NT2/D1 (cell line): ENCODE measurements at regions not wholly inside any gene's neighbourhood (a gene's known extent, or its start where the extent isn't known, plus 50 kb on each side); places are given as distances from the start of the nearest gene placed in this dataset.

Experiments
- DNase-seq: peaks from one replicate; pipeline ENCODE4 v3.0.0-alpha.2; 2011; ENCODE audit warnings: low read depth, low spot score
- H3K27me3 ChIP-seq: 2 replicates; pipeline ENCODE4 v1.6.0; 2011; ENCODE audit warnings: mild to moderate bottlenecking; ENCODE audit not compliant: insufficient read length, insufficient read depth
- H3K36me3 ChIP-seq: 2 replicates; pipeline ENCODE4 v1.6.1; 2011; ENCODE audit warnings: mild to moderate bottlenecking, low read length, mixed read lengths; ENCODE audit not compliant: insufficient read depth, insufficient read length
- H3K4me1 ChIP-seq: 2 replicates; pipeline ENCODE4 v1.5.1; 2011; ENCODE audit not compliant: insufficient read depth, insufficient read length
- H3K4me3 ChIP-seq: 2 replicates; pipeline ENCODE4 v1.5.1; 2011; ENCODE audit warnings: low read depth; ENCODE audit not compliant: insufficient read length
- H3K9ac ChIP-seq: 2 replicates; pipeline ENCODE4 v1.6.0; 2011; ENCODE audit warnings: low read depth; ENCODE audit not compliant: insufficient read length
- H3K9me3 ChIP-seq: 2 replicates; pipeline ENCODE4 v1.5.1; 2011; ENCODE audit warnings: mild to moderate bottlenecking, low read length; ENCODE audit not compliant: insufficient read depth
- SUZ12 ChIP-seq: IDR thresholded peaks from 2 replicates; pipeline ENCODE4 v1.6.1; 2011; ENCODE audit not compliant: insufficient read length, insufficient read depth; ENCODE audit errors: extremely low read depth
- YY1 ChIP-seq: IDR thresholded peaks from 2 replicates; pipeline ENCODE4 v1.6.1; 2011; ENCODE audit not compliant: insufficient read length, insufficient read depth
- ZNF274 ChIP-seq: IDR thresholded peaks from 2 replicates; pipeline ENCODE4 v1.6.1; 2011; ENCODE audit warnings: mild to moderate bottlenecking, low read depth, low read length

- H3K36me3 ChIP-seq = no peaks in the 10 kb centered on the region
- no peak for DNase-seq
- no peaks in the 10 kb centered on the region for H3K27me3 ChIP-seq
- no peak overlapping the region for H3K9ac ChIP-seq
- H3K4me3 ChIP-seq = no peak overlapping the region
- H3K9me3 ChIP-seq = no peaks in the 10 kb centered on the region
- TF ChIP-seq SUZ12 = no peak
- TF ChIP-seq YY1 = no peak
- no peak for TF ChIP-seq ZNF274
- no peaks in the 10 kb centered on the region for H3K4me1 ChIP-seq
These were observed 190.3 kb upstream of the SEL1L start for GRCh38 chr14:81723956-81724355.

GRCh38 chr14:81727218-81727617, 193.6 kb upstream of the SEL1L start:
- H3K4me1 ChIP-seq = no peaks in the 10 kb centered on the region
- no peaks in the 10 kb centered on the region for H3K27me3 ChIP-seq
- no peak overlapping the region for H3K4me3 ChIP-seq
- no peaks in the 10 kb centered on the region for H3K9me3 ChIP-seq
- H3K36me3 ChIP-seq = no peaks in the 10 kb centered on the region
- H3K9ac ChIP-seq = no peak overlapping the region
- no peak for TF ChIP-seq ZNF274
- no peak for TF ChIP-seq SUZ12
- no peak for TF ChIP-seq YY1
- no peak for DNase-seq

GRCh38 chr14:81728447-81728846, 194.8 kb upstream of the SEL1L start:
- H3K4me1 ChIP-seq = no peaks in the 10 kb centered on the region
- no peaks in the 10 kb centered on the region for H3K9me3 ChIP-seq
- no peak overlapping the region for H3K9ac ChIP-seq
- no peak for TF ChIP-seq SUZ12
- TF ChIP-seq ZNF274 = no peak
- TF ChIP-seq YY1 = no peak
- no peaks in the 10 kb centered on the region for H3K36me3 ChIP-seq
- no peak overlapping the region for H3K4me3 ChIP-seq
- DNase-seq = no peak
- H3K27me3 ChIP-seq = no peaks in the 10 kb centered on the region

GRCh38 chr14:81729622-81730021, 196.0 kb upstream of the SEL1L start:
- Histone ChIP-seq H3K9ac (no peak overlapping the region), H3K9me3 (no peaks in the 10 kb centered on the region), H3K36me3 (no peaks in the 10 kb centered on the region), H3K27me3 (no peaks in the 10 kb centered on the region), H3K4me1 (no peaks in the 10 kb centered on the region), H3K4me3 (no peak overlapping the region)
- no peak for TF ChIP-seq SUZ12
- DNase-seq = no peak

- DNase-seq = no peak
- Histone ChIP-seq H3K4me3 (no peak overlapping the region), H3K9ac (no peak overlapping the region), H3K36me3 (no peaks in the 10 kb centered on the region), H3K27me3 (no peaks in the 10 kb centered on the region), H3K4me1 (no peaks in the 10 kb centered on the region), H3K9me3 (no peaks in the 10 kb centered on the region)
- TF ChIP-seq ZNF274 (no peak), SUZ12 (no peak), YY1 (no peak)
These were observed 204.3 kb upstream of the SEL1L start for GRCh38 chr14:81737938-81738337.

DNA sequence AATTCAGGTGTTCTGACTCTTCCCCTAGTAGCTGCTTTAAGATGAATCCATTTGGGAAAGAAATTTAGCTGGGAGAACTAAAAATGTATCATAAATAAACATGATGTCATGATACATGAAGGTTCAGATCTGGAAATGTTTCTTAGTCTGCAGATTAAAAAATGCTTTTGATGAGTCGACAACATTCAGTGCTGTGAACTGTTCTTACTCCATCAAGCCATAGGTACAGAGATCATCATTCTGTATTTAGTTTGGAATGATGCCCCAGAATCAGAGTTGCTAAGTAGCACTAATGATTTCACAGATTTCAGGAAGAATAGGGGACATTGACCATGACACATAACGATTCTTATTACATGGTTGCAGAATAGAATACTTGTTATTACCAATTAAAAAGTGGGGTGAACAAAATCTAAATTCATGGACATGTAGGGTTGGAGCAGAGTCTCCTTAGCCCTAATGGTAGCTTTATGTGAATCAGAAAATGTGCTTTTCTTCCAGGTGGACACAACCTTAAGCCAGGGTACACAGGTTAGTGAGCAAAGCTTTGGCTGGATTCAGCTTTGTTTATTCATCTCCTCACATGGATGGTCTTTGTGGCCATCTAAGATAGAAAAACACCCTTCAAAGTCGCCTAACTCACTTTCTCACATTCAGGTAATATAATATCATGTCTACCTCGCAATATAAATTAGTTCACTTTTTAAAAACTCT, 205.4 kb upstream of the SEL1L start:
- no peaks in the 10 kb centered on the region for H3K27me3 ChIP-seq
- H3K4me3 ChIP-seq = no peak overlapping the region
- no peaks in the 10 kb centered on the region for H3K9me3 ChIP-seq
- DNase-seq = no peak
- H3K36me3 ChIP-seq = no peaks in the 10 kb centered on the region
- TF ChIP-seq YY1 (no peak), SUZ12 (no peak), ZNF274 (no peak)
- no peaks in the 10 kb centered on the region for H3K4me1 ChIP-seq
- H3K9ac ChIP-seq = no peak overlapping the region

DNA sequence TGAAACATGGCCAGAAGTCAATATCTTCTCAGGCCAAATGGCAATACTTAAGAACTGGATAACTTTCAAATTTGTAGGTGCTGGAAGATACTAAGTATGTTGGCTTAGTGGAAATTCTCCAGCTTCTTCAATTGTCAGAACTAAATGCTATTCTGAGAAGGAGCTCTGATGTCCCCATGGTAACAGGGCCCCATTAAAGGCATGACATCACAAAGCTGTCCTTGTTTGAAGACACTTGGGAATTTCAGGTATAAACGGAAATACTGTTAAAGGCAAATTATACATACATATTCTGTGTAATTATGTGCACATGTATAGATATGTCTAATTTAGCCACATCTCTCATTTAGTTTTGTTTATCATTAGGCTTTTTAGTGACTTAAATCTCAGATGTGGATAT, 210.0 kb upstream of the SEL1L start:
- no peak for DNase-seq
- Histone ChIP-seq H3K9me3 (no peaks in the 10 kb centered on the region), H3K27me3 (no peaks in the 10 kb centered on the region), H3K4me3 (no peak overlapping the region), H3K36me3 (no peaks in the 10 kb centered on the region), H3K4me1 (no peaks in the 10 kb centered on the region), H3K9ac (no peak overlapping the region)
- no peak for TF ChIP-seq ZNF274
- TF ChIP-seq SUZ12 = no peak
- no peak for TF ChIP-seq YY1

DNA sequence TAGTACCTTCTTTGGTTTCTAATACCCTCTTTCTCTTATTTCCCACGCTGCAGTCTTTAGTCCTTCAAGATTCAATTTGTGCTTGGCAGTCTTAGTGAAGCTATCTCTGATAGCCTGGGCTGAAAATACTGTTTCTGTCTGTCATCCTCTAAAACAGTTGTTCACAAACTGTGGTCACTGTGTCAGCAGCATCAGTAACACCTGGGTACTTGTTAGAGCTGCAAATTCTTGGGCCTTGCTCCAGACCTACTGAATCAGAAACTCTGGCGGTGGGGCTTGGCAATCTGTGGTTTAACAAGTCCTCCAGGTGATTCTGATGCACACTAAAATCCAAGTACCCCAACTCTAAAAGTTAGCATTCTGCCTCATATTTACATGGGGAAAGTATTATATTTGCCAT, 217.5 kb upstream of the SEL1L start:
- no peaks in the 10 kb centered on the region for H3K36me3 ChIP-seq
- no peaks in the 10 kb centered on the region for H3K4me1 ChIP-seq
- H3K9me3 ChIP-seq = no peaks in the 10 kb centered on the region
- no peak overlapping the region for H3K4me3 ChIP-seq
- H3K27me3 ChIP-seq = no peaks in the 10 kb centered on the region
- DNase-seq = no peak
- no peak for TF ChIP-seq ZNF274
- no peak for TF ChIP-seq YY1
- TF ChIP-seq SUZ12 = no peak
- no peak overlapping the region for H3K9ac ChIP-seq
